Tibial artery (tissue), 4 donors: ENCODE measurements at regions not wholly inside any gene's neighbourhood (a gene's known extent, or its start where the extent isn't known, plus 50 kb on each side); places are given as distances from the start of the nearest gene placed in this dataset.

Source experiments
- DNase-seq, 2 donors: peaks; one replicate each; pipeline ENCODE4 v3.0.0-alpha.2; 2019
- H3K27ac ChIP-seq, 2 donors: fragments of 200-600 bp; sonication (generic) in 1 of 2; 1 replicate in 1 of 2; 2 replicates in 1 of 2; pipeline ENCODE4 v1.5.1; 2018 to 2019; ENCODE audit warnings: mild to moderate bottlenecking in 1 of 2
- H3K27me3 ChIP-seq, 2 donors: fragments of 200-600 bp; sonication (generic) in 1 of 2; one replicate each; pipeline versions ENCODE4 v1.5.1 to v1.6.0; 2016 to 2019
- H3K36me3 ChIP-seq, 3 donors: fragments of 200-600 bp; sonication (generic) in 2 of 3; one replicate each; pipeline ENCODE4 v1.5.1; 2016 to 2019; ENCODE audit warnings: mild to moderate bottlenecking in 2 of 3
- H3K4me1 ChIP-seq, 4 donors: fragments of 200-600 bp; sonication (generic) in 2 of 4; 1 replicate in 3 of 4; 2 replicates in 1 of 4; pipeline ENCODE4 v1.5.1; 2016 to 2019
- H3K4me3 ChIP-seq, 2 donors: fragments of 200-600 bp; sonication (generic) in 1 of 2; 1 replicate in 1 of 2; 2 replicates in 1 of 2; pipeline ENCODE4 v1.5.1; 2018 to 2019; ENCODE audit warnings: mild to moderate bottlenecking in 2 of 2
- H3K9me3 ChIP-seq, 3 donors: fragments of 200-600 bp; sonication (generic) in 1 of 3; one replicate each; pipeline ENCODE4 v1.5.1; 2016 to 2019
- intact Hi-C: fragments of 100-400 bp; cut with DNase I; formaldehyde crosslinking; loops from one replicate; pipeline ENCODE4 v1.15.0; 2023; ENCODE audit warnings: low total_unique reads
- TF ChIP-seq, protein P1 (sequence below), 2 experiments: fragments of 200-600 bp in 1 of 2; fragments of 450-650 bp in 1 of 2; IDR thresholded peaks; one replicate each; pipeline ENCODE4 v1.5.1; 2017 to 2019; ENCODE audit warnings: antibody characterized with exemption in 2 of 2, mild to moderate bottlenecking in 1 of 2, moderate library complexity in 1 of 2

DNA sequence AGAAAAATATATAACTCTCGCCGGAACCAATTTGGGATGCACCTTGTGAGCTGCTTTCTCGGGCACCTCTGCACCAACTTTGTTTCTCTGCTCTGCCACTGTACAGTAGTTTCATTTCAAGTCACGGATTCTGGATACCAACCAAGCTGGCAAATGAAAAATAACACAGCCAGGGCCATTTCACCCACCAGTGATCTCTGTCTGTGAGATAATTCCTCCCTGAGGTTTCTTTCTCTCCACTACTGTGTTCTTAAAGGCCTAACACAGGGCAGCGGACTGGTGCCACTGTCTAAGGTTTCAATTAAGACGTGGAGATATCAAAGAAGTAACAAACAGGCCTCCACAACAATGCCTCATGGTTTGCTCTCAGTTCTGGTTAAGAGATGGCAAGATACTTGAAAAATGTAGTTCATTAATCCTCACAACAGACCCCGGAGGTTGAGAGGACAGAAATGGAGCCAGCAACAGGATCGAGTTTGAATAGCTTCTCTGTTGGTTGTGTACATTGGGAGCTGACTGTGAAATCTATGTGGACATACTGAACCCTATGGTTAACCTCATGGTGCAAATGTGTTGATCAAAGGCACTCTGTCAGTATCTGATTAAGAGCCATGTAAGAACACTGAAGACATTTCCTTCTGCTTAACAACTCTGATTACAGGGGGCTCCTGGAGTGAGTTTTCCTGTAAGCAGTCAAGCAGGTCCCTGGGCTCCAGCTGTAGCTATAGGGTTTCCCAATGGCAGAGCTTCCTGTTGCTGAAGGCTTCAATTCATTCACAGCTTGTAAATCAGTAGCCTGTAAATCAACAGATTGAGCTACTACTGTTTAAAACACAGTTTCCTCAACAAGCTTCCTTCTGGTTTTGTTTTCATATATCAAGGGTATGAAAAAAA lies 470.5 kb downstream of the EPHA3 start:
- Histone ChIP-seq H3K36me3 (no peaks in the 10 kb centered on the region), H3K9me3 (no peaks in the 10 kb centered on the region), H3K4me3 (no peak overlapping the region), H3K27me3 (no peaks in the 10 kb centered on the region), H3K4me1 (peaks cover 0 to 12% (median 0%) of the 10 kb centered on the region in 4 donors), H3K27ac (no peak overlapping the region)
- TF ChIP-seq, protein P1, sequence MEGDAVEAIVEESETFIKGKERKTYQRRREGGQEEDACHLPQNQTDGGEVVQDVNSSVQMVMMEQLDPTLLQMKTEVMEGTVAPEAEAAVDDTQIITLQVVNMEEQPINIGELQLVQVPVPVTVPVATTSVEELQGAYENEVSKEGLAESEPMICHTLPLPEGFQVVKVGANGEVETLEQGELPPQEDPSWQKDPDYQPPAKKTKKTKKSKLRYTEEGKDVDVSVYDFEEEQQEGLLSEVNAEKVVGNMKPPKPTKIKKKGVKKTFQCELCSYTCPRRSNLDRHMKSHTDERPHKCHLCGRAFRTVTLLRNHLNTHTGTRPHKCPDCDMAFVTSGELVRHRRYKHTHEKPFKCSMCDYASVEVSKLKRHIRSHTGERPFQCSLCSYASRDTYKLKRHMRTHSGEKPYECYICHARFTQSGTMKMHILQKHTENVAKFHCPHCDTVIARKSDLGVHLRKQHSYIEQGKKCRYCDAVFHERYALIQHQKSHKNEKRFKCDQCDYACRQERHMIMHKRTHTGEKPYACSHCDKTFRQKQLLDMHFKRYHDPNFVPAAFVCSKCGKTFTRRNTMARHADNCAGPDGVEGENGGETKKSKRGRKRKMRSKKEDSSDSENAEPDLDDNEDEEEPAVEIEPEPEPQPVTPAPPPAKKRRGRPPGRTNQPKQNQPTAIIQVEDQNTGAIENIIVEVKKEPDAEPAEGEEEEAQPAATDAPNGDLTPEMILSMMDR (IDR thresholded peaks at IDR 0.05): no peak
- intact Hi-C loops: no loop called here
- no peak for DNase-seq

DNA sequence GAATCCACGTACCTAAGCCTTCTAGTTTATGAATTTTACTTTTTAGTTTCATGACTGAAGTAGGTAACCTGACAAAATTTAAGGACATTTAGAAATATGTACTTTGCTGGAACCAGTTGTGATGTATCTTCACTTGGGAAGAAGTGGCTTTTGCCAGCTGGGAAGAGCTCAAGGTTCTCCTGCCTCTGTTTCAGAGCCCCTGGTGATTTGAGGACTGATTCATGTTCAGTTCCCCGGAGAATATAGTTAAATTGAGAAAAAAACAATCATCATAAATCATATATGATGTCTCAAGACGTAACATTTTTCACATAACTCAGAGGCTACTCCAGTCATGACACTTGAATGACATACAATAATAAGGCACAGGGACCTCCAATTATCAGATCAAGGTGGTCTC lies 473.4 kb downstream of the EPHA3 start:
- Histone ChIP-seq H3K36me3 (no peaks in the 10 kb centered on the region), H3K9me3 (no peaks in the 10 kb centered on the region), H3K4me1 (peaks cover 0 to 5% (median 0%) of the 10 kb centered on the region in 4 donors), H3K27me3 (no peaks in the 10 kb centered on the region), H3K27ac (no peak overlapping the region), H3K4me3 (no peak overlapping the region)
- intact Hi-C loops: no loop called here
- DNase-seq: no peak
- TF ChIP-seq, protein P1 (IDR thresholded peaks at IDR 0.05): no peak

DNA sequence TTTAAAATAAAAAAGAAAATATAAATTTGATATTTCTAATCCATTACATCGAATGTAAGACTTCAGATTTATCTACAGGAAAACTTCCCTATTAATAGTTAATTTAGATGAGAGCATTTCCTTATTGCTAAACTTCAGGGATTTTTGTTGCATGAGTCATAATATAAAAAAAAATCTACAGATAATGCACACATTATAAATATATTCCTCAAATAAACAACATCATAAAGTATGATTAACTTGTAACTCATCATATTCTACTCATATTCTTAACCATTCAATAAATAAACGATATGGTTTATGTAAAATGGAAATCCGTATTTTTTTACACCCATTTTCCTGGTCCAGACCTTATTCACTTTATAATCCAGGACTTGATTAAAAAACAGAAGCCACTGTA lies 477.0 kb downstream of the EPHA3 start:
- DNase-seq: no peak
- TF ChIP-seq, protein P1 (IDR thresholded peaks at IDR 0.05): no peak
- Histone ChIP-seq H3K27ac (no peak overlapping the region), H3K27me3 (no peaks in the 10 kb centered on the region), H3K4me3 (no peak overlapping the region), H3K9me3 (no peaks in the 10 kb centered on the region), H3K4me1 (no peaks in the 10 kb centered on the region), H3K36me3 (no peaks in the 10 kb centered on the region)
- intact Hi-C loops: no loop called here

DNA sequence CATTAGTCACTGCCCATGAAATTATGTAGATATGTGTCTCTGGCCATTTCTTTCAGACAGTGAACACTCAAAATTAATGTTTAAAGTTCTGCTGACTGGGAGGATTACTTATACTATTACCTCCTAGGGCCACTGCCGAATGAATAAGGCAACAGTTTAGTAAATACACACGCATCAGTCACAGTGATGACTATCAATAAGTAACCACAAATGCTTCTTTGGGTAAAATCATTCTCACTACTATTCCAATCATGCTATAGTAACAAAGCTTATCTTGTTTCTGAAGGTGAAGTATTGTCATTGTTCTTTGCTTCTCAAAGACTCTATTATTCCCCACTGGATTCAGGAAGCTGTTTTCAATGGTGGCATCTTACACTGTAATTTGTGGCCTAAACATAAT lies 478.8 kb downstream of the EPHA3 start:
- DNase-seq: no peak
- H3K36me3 ChIP-seq: no peaks in the 10 kb centered on the region
- H3K4me1 ChIP-seq: no peaks in the 10 kb centered on the region
- H3K4me3 ChIP-seq: no peak overlapping the region
- intact Hi-C loops: no loop called here
- H3K27ac ChIP-seq: no peak overlapping the region
- H3K27me3 ChIP-seq: no peaks in the 10 kb centered on the region
- H3K9me3 ChIP-seq: no peaks in the 10 kb centered on the region
- TF ChIP-seq, protein P1 (IDR thresholded peaks at IDR 0.05): no peak

DNA sequence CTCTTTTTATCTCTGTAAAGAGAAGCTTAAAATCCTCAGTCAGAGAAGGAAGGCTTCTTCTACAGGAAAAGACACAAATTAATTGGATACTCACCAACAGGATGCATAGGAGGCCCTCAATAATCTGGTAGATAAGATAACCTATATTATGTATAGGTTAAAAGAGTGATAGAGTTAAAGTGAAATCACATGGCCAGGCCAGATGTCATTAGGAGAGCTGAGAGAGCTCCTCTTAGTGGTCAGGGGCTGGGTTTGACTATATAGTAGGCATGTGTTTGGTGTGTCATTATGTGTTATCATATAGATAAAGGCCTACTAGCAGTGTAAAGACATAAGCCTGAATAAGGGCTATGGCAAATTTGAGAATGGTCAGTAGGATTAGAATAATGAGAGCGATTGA lies 479.3 kb downstream of the EPHA3 start:
- intact Hi-C loops: no loop called here
- H3K27me3 ChIP-seq: no peaks in the 10 kb centered on the region
- H3K36me3 ChIP-seq: no peaks in the 10 kb centered on the region
- no peaks in the 10 kb centered on the region for H3K4me1 ChIP-seq
- no peaks in the 10 kb centered on the region for H3K9me3 ChIP-seq
- DNase-seq: no peak
- TF ChIP-seq, protein P1 (IDR thresholded peaks at IDR 0.05): no peak
- H3K4me3 ChIP-seq: no peak overlapping the region
- H3K27ac ChIP-seq: no peak overlapping the region
